Activated CD4-positive, alpha-beta T cell treated with anti-CD3 and anti-CD28 coated beads, Interleukin-2, amount 10 ng/mL, durations not matched to agents 24 days and 14 days (primary cell): ENCODE measurements at regions not wholly inside any gene's neighbourhood (a gene's known extent, or its start where the extent isn't known, plus 50 kb on each side); places are given as distances from the start of the nearest gene placed in this dataset.

ENCODE experiments used
- DNase-seq: peaks from one replicate; pipeline ENCODE4 v3.0.0; 2022
- H3K27ac Mint-ChIP-seq: one replicate; pipeline ENCODE4 v1.8.0; 2022; ENCODE audit warnings: mild to moderate bottlenecking, mixed read lengths
- H3K27me3 Mint-ChIP-seq: one replicate; pipeline ENCODE4 v1.8.0; 2022; ENCODE audit warnings: mixed read lengths
- H3K36me3 Mint-ChIP-seq: one replicate; pipeline ENCODE4 v1.8.0; 2022; ENCODE audit warnings: low read depth, mild to moderate bottlenecking, mixed read lengths
- H3K4me1 Mint-ChIP-seq: one replicate; pipeline ENCODE4 v1.8.0; 2021; ENCODE audit warnings: mixed read lengths
- H3K4me3 Mint-ChIP-seq: one replicate; pipeline ENCODE4 v1.8.0; 2022; ENCODE audit warnings: mild to moderate bottlenecking, moderate library complexity, mixed read lengths
- H3K9me3 Mint-ChIP-seq: one replicate; pipeline ENCODE4 v1.8.0; 2021; ENCODE audit warnings: mixed read lengths
- intact Hi-C: fragments of 100-400 bp; cut with micrococcal nuclease; formaldehyde crosslinking; loops from one replicate; pipeline ENCODE4 v1.15.1; 2023

- H3K36me3 Mint-ChIP-seq, result no peaks in the 10 kb centered on the region
- peaks cover 10% of the 10 kb centered on the region for H3K27me3 Mint-ChIP-seq
- no peak overlapping the region for H3K4me3 Mint-ChIP-seq
- DNase-seq, result no peak
- H3K4me1 Mint-ChIP-seq, result no peaks in the 10 kb centered on the region
- intact Hi-C loops, result no loop called here
- H3K9me3 Mint-ChIP-seq, result no peaks in the 10 kb centered on the region
- no peak overlapping the region for H3K27ac Mint-ChIP-seq
These were observed 456.5 kb downstream of the METTL4 start for GRCh38 chr18:2114765-2115164.

GRCh38 chr18:2121224-2121623 lies 450.1 kb downstream of the METTL4 start:
- Mint-ChIP-seq H3K27me3 (peaks cover 3% of the 10 kb centered on the region), H3K27ac (no peak overlapping the region), H3K36me3 (no peaks in the 10 kb centered on the region), H3K9me3 (no peaks in the 10 kb centered on the region), H3K4me3 (no peak overlapping the region), H3K4me1 (no peaks in the 10 kb centered on the region)
- DNase-seq, result peak; percentile 29
- intact Hi-C loops, result no loop called here

GRCh38 chr18:2123077-2123476 lies 448.2 kb downstream of the METTL4 start:
- Mint-ChIP-seq H3K27ac (no peak overlapping the region), H3K27me3 (peaks cover 5% of the 10 kb centered on the region), H3K4me3 (no peak overlapping the region), H3K4me1 (no peaks in the 10 kb centered on the region), H3K9me3 (no peaks in the 10 kb centered on the region), H3K36me3 (no peaks in the 10 kb centered on the region)
- intact Hi-C loops, result no loop called here
- DNase-seq, result peak; percentile 4

GRCh38 chr18:2134364-2134763 lies 436.9 kb downstream of the METTL4 start:
- intact Hi-C loops, result no loop called here
- Mint-ChIP-seq H3K27ac (no peak overlapping the region), H3K4me1 (no peaks in the 10 kb centered on the region), H3K9me3 (no peaks in the 10 kb centered on the region), H3K27me3 (no peaks in the 10 kb centered on the region), H3K36me3 (no peaks in the 10 kb centered on the region), H3K4me3 (no peak overlapping the region)
- peak; percentile 15 for DNase-seq

- Mint-ChIP-seq H3K36me3 (no peaks in the 10 kb centered on the region), H3K9me3 (no peaks in the 10 kb centered on the region), H3K27ac (no peak overlapping the region), H3K4me3 (no peak overlapping the region), H3K4me1 (no peaks in the 10 kb centered on the region), H3K27me3 (no peaks in the 10 kb centered on the region)
- DNase-seq, result no peak
- intact Hi-C loops, result no loop called here
These were observed 436.0 kb downstream of the METTL4 start for GRCh38 chr18:2135309-2135708.

GRCh38 chr18:2138552-2138951 lies 432.8 kb downstream of the METTL4 start:
- Mint-ChIP-seq H3K36me3 (no peaks in the 10 kb centered on the region), H3K27ac (no peak overlapping the region)

GRCh38 chr18:2139691-2140090 lies 431.6 kb downstream of the METTL4 start:
- Mint-ChIP-seq H3K27ac (no peak overlapping the region), H3K27me3 (no peaks in the 10 kb centered on the region), H3K36me3 (no peaks in the 10 kb centered on the region), H3K4me3 (no peak overlapping the region), H3K9me3 (no peaks in the 10 kb centered on the region), H3K4me1 (no peaks in the 10 kb centered on the region)
- peak; percentile 6 for DNase-seq
- intact Hi-C loops, result no loop called here

More at GRCh38 chr18:2138552-2138951, 432.8 kb downstream of the METTL4 start:
- DNase-seq, result peak; percentile 12
- H3K4me3 Mint-ChIP-seq, result no peak overlapping the region
- intact Hi-C loops, result no loop called here
- H3K9me3 Mint-ChIP-seq, result no peaks in the 10 kb centered on the region
- H3K4me1 Mint-ChIP-seq, result no peaks in the 10 kb centered on the region
- no peaks in the 10 kb centered on the region for H3K27me3 Mint-ChIP-seq

GRCh38 chr18:2143636-2144035 lies 427.7 kb downstream of the METTL4 start:
- H3K9me3 Mint-ChIP-seq, result no peaks in the 10 kb centered on the region
- H3K4me1 Mint-ChIP-seq, result no peaks in the 10 kb centered on the region
- no peak for DNase-seq

GRCh38 chr18:2144811-2145210 lies 426.5 kb downstream of the METTL4 start:
- H3K4me3 Mint-ChIP-seq, result no peak overlapping the region
- H3K27me3 Mint-ChIP-seq, result no peaks in the 10 kb centered on the region
- no peaks in the 10 kb centered on the region for H3K36me3 Mint-ChIP-seq

More at GRCh38 chr18:2143636-2144035, 427.7 kb downstream of the METTL4 start:
- no peaks in the 10 kb centered on the region for H3K36me3 Mint-ChIP-seq
- no peak overlapping the region for H3K4me3 Mint-ChIP-seq
- intact Hi-C loops, result no loop called here
- H3K27ac Mint-ChIP-seq, result no peak overlapping the region
- no peaks in the 10 kb centered on the region for H3K27me3 Mint-ChIP-seq

GRCh38 chr18:2146092-2146491 lies 425.2 kb downstream of the METTL4 start:
- H3K9me3 Mint-ChIP-seq, result no peaks in the 10 kb centered on the region
- H3K27me3 Mint-ChIP-seq, result no peaks in the 10 kb centered on the region
- H3K36me3 Mint-ChIP-seq, result no peaks in the 10 kb centered on the region
- no peak overlapping the region for H3K27ac Mint-ChIP-seq
- H3K4me1 Mint-ChIP-seq, result no peaks in the 10 kb centered on the region
- no peak for DNase-seq
- intact Hi-C loops, result no loop called here
- no peak overlapping the region for H3K4me3 Mint-ChIP-seq

More at GRCh38 chr18:2144811-2145210, 426.5 kb downstream of the METTL4 start:
- Mint-ChIP-seq H3K9me3 (no peaks in the 10 kb centered on the region), H3K27ac (no peak overlapping the region), H3K4me1 (no peaks in the 10 kb centered on the region)
- intact Hi-C loops, result no loop called here
- DNase-seq, result no peak

GRCh38 chr18:2146754-2147153 lies 424.6 kb downstream of the METTL4 start:
- Mint-ChIP-seq H3K36me3 (no peaks in the 10 kb centered on the region), H3K4me3 (no peak overlapping the region), H3K27ac (no peak overlapping the region), H3K9me3 (no peaks in the 10 kb centered on the region), H3K4me1 (no peaks in the 10 kb centered on the region), H3K27me3 (no peaks in the 10 kb centered on the region)
- intact Hi-C loops, result no loop called here
- DNase-seq, result no peak

GRCh38 chr18:2147476-2148230 lies 423.7 kb downstream of the METTL4 start:
- Mint-ChIP-seq H3K36me3 (no peaks in the 10 kb centered on the region), H3K9me3 (no peaks in the 10 kb centered on the region), H3K27me3 (no peaks in the 10 kb centered on the region), H3K4me3 (no peak overlapping the region), H3K4me1 (no peaks in the 10 kb centered on the region), H3K27ac (no peak overlapping the region)
- DNase-seq, result no peak
- intact Hi-C loops, result no loop called here

GRCh38 chr18:2148823-2149222 lies 422.5 kb downstream of the METTL4 start:
- H3K36me3 Mint-ChIP-seq, result no peaks in the 10 kb centered on the region
- intact Hi-C loops, result no loop called here
- H3K9me3 Mint-ChIP-seq, result no peaks in the 10 kb centered on the region
- no peak for DNase-seq
- no peaks in the 10 kb centered on the region for H3K4me1 Mint-ChIP-seq
- no peak overlapping the region for H3K4me3 Mint-ChIP-seq
- H3K27ac Mint-ChIP-seq, result no peak overlapping the region
- H3K27me3 Mint-ChIP-seq, result no peaks in the 10 kb centered on the region

- Mint-ChIP-seq H3K27me3 (no peaks in the 10 kb centered on the region), H3K9me3 (no peaks in the 10 kb centered on the region), H3K36me3 (no peaks in the 10 kb centered on the region), H3K4me1 (no peaks in the 10 kb centered on the region), H3K27ac (no peak overlapping the region), H3K4me3 (no peak overlapping the region)
- intact Hi-C loops, result no loop called here
- no peak for DNase-seq
These were observed 420.7 kb downstream of the METTL4 start for GRCh38 chr18:2150566-2150965.

- Mint-ChIP-seq H3K27ac (no peak overlapping the region), H3K4me1 (no peaks in the 10 kb centered on the region), H3K4me3 (no peak overlapping the region), H3K27me3 (no peaks in the 10 kb centered on the region), H3K9me3 (no peaks in the 10 kb centered on the region), H3K36me3 (no peaks in the 10 kb centered on the region)
- intact Hi-C loops, result no loop called here
- DNase-seq, result no peak
These were observed 417.0 kb downstream of the METTL4 start for GRCh38 chr18:2154278-2154677.
